ENCODE measurements at regions not wholly inside any gene's neighbourhood (a gene's known extent, or its start where the extent isn't known, plus 50 kb on each side); places are given as distances from the start of the nearest gene placed in this dataset.

DNA sequence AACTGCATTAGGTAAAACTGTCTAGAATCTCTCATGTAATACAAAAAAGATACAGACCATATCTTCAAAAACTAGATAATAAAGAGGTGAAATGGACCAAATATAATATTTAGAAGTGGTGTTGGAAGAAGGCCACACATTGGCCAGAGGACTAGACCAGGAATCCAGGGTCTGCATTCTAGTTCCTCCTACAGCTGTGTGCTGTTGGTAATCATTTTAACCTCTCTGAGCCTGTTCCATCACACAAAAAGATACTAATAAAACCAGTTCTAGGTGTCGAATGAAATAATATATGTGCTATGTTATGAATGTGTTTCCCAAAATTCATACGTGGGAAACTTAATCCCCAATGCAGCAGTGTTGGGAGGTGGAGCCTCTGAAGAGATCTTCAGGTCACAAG, 111.6 kb upstream of the RREB1 start:
- TF ChIP-seq, protein P1, sequence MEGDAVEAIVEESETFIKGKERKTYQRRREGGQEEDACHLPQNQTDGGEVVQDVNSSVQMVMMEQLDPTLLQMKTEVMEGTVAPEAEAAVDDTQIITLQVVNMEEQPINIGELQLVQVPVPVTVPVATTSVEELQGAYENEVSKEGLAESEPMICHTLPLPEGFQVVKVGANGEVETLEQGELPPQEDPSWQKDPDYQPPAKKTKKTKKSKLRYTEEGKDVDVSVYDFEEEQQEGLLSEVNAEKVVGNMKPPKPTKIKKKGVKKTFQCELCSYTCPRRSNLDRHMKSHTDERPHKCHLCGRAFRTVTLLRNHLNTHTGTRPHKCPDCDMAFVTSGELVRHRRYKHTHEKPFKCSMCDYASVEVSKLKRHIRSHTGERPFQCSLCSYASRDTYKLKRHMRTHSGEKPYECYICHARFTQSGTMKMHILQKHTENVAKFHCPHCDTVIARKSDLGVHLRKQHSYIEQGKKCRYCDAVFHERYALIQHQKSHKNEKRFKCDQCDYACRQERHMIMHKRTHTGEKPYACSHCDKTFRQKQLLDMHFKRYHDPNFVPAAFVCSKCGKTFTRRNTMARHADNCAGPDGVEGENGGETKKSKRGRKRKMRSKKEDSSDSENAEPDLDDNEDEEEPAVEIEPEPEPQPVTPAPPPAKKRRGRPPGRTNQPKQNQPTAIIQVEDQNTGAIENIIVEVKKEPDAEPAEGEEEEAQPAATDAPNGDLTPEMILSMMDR (IDR thresholded peaks at IDR 0.05; ENCODE audit: low read depth, low read length): no peak
- no peak overlapping the region for H3K4me3 ChIP-seq (ENCODE audit: low read depth, low read length)

DNA sequence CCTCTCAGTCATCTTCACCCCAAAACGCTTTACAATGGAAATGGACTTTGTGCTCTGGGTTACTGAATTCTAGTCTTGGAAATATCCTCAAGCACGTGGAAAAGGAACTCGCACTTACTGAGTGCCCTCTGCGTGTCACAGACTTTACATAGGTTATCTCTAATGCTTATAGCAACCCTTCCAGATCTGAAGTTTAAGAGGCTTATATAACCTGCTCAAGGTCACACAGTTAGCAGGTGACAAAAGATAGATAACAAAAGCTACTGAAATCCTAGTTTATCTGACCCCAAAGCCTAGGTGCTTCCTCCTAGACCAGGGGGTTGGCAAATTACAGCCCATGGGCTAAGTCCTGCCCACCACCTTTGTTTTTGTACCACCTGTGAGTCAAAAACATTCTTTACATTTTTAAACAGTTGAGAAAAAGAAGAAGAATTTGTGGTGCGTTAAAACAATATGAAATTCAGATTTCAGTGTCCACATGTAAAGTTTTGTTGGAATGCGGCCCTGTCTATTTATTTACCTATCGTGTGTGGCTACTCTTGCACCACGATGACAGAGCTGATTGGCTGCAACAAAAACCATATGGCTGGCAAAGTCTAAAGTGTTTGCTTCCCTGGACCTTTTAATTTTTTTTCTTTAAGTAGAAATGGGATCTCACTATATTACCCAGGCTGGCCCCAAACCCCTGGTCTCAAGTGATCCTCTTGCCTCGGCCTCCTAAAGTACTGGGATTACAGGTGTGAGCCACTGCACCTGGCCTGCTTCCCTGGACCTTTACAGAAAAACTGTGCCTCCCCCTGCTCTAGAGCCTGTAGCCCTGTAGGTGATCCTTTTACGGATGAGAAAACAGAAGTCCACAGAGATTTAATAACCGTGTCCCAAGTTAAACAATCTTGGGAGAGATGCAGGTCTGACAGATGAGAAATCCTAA, 110.2 kb upstream of the RREB1 start:
- no peak overlapping the region for H3K4me3 ChIP-seq (ENCODE audit: low read depth, low read length)

DNA sequence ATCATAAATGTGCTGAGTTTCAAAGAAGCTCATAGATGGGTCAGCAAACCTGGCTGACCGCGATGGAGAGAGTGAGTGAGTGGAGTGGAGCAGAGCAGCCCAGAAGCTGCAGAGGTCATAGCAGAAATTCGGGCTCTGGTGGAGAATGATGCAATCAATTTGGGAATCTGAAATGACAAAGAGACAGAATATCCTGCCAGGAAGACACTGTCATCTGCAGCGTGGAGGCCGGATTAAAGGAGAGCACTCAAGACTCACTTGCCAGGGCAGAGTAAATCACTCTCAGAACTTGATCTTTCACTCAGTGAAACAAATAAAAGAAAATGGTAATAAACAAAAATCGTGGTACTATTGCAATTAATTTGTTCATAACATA, 109.6 kb upstream of the RREB1 start:
- TF ChIP-seq, protein P1 (IDR thresholded peaks at IDR 0.05; ENCODE audit: low read depth, low read length): no peak
- H3K4me3 ChIP-seq (ENCODE audit: low read depth, low read length): no peak overlapping the region

More for the DNA sequence above, 110.2 kb upstream of the RREB1 start:
- TF ChIP-seq, protein P1 (IDR thresholded peaks at IDR 0.05; ENCODE audit: low read depth, low read length): no peak

DNA sequence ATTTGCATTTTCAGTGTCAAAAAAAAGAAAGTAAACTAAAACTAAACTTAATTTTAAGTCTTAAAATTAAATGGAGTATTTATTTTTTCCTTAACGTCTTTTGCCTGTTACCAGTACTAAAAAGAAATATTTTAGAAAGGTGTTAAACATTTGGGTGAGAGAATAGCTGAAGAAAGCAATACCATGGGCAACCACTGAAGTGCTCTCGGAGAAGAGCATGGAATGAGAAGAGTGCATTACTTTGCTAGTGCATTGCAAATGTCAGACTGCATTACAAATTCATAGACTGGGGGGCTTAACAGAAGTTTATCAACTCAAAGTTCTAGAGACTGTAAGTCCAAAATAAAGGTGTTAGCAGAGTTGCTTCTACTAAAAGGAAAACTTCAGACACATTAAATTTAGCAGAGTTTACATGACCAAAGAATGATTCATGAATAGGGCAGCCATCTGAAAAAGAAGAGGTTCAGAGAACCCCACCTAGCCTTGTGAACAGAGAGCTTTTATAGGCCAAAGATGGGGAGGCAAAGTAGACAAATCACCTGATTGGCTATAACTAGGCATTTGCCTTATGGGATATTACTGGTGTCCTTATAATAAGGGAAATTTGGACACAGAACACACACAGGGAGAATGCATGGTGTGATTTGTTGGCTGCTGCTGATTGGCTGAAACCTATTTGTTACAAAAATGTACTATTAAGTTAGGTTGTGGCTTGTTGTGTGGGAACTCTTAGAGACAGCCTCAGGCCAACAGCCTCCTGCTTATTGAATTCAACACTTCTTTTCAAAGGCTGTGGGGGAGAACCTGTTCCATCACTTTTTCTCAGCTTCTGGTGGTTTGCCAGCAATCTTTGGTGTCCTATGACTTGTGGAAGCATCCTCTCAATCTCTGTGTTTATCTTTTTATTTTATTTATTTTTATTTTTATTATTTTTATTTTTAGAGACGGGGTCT, 106.7 kb upstream of the RREB1 start:
- TF ChIP-seq, protein P1 (IDR thresholded peaks at IDR 0.05; ENCODE audit: low read depth, low read length): no peak
- H3K4me3 ChIP-seq (ENCODE audit: low read depth, low read length): no peak overlapping the region

DNA sequence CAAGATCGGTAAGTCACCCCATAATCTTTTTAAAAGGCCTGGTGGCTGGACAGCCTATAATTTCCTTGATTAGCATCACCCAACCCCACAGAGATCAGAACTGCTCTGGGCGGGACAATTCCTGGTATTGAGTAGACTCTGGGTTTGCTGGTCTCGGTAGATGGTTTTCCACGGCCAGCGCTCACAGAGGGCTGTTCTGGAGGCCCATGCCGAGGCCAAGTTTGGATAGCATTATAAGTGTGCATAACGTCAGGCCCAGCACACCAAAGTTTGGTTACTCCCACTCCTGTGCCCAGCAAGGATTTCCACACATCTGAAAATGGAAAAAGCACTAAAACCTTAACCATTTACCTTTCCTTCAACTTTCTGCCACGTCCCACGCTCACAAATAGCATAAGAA, 104.7 kb upstream of the RREB1 start:
- H3K4me3 ChIP-seq (ENCODE audit: low read depth, low read length): no peak overlapping the region
- TF ChIP-seq, protein P1 (IDR thresholded peaks at IDR 0.05; ENCODE audit: low read depth, low read length): no peak

DNA sequence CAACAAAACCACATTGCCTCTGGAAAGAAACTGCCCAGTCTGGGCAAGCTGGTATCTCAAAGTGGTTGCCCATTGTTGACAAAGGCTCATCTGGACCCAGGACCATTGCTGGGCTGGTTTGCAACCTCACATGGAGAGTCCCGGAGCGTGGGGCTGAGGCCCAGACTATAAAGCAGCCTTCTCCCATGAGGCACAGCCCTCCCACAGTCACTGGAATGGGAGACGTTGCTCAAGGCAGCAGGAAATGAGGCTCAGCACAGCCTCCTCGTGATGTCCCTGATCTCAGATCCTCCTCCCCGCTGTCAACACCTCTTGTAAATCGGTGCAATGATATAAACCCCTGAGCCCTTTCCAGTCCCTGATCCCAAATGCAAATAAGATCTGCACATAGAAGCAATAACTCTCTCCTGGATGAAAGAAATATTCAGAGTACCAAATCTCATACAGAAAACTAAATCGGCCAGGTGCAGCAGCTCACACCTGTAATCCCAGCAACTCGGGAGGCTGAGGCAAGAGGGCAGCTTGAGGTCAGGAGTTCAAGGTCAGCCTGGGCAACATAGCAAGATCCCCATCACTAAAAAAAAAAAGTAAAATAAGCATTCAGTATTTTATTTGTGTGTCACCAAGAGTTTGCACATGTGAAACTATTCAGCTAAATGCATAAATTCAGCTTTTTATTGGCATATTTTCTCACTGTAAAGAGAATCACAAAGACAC, 103.0 kb upstream of the RREB1 start:
- TF ChIP-seq, protein P1 (IDR thresholded peaks at IDR 0.05; ENCODE audit: low read depth, low read length): no peak
- no peak overlapping the region for H3K4me3 ChIP-seq (ENCODE audit: low read depth, low read length)

All from WI38 (cell line).